ENCODE measurements at regions not wholly inside any gene's neighbourhood (a gene's known extent, or its start where the extent isn't known, plus 50 kb on each side); places are given as distances from the start of the nearest gene placed in this dataset.

DNA sequence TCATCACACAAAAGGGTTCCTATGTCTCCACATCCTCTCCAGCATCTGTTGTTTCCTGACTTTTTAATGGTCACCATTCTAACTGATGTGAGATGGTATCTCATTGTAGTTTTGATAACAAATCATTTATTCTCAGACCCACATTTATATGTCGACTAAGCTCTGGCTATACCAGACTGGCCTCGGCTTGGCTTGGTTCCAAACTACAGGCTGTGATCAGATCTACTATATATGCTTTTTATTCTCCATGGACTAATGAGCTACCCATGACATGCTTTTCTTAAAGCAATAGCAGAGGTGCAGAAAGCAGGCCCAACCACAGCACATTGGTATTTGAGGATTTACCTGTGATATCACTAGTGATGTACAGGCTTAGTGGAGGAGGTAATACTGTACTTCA lies 139.8 kb upstream of the PGR start:
- H3K9me1 ChIP-seq (ENCODE audit: control insufficient read depth, insufficient read depth, low read length), result no peaks in the 10 kb centered on the region
- no peak overlapping the region for H2AFZ ChIP-seq (ENCODE audit: low read depth, low read length)
- no peak overlapping the region for H3K4me2 ChIP-seq (ENCODE audit: insufficient read depth, low read length)
- POLR2A ChIA-PET, result no interaction called here
- H3K4me3 ChIP-seq, result no peak overlapping the region
- H3K9me3 ChIP-seq (replicated peaks; ENCODE audit: control insufficient read depth, insufficient read depth, low read depth, low read length), result no peaks in the 10 kb centered on the region
- no peaks in the 10 kb centered on the region for H3K79me2 ChIP-seq (ENCODE audit: control insufficient read depth, insufficient read depth, low read length)
- BruUV-seq (replicated peaks), result no TSS peak
- H3K27me3 ChIP-seq (ENCODE audit: control insufficient read depth in 2 of 2, insufficient read depth in 2 of 2, low read length in 2 of 2), result no peaks in the 10 kb centered on the region
- no peaks in the 10 kb centered on the region for H4K20me1 ChIP-seq (replicated peaks; ENCODE audit: control insufficient read depth, insufficient read depth, low read length)
- FAIRE-seq (no peak), DNase-seq (ENCODE audit: extremely low read depth in 1 of 4, low spot score in 3 of 4) (no peak), ATAC-seq (no peak)
- intact Hi-C loops (cut with micrococcal nuclease), result no loop called here
- in situ Hi-C loops (cut with MboI), result no loop called here
- WGBS (ENCODE audit: insufficient coverage, low coverage, missing lambda C conversion rate), result 9% methylated on average over 2 of the region's 2 CpGs
- H3K9ac ChIP-seq (ENCODE audit: insufficient read depth in 1 of 2, low read depth in 2 of 2, low read length in 2 of 2), result no peak overlapping the region
- H3K27ac ChIP-seq (ENCODE audit: extremely low read depth, low read depth, low read length), result no peak overlapping the region
- no peaks in the 10 kb centered on the region for H3K36me3 ChIP-seq (ENCODE audit: control insufficient read depth, insufficient read depth, low read length)
- CTCF ChIA-PET (ENCODE audit: low intra/inter-chr PET ratio), result no interaction called here
- TF ChIP-seq CBX3 (IDR thresholded peaks at IDR 0.05; ENCODE audit: borderline replicate concordance in 1 of 2, low read length in 2 of 2) (no peak), MTA1 (IDR thresholded peaks at IDR 0.05; ENCODE audit: borderline replicate concordance) (no peak)
- no peaks in the 10 kb centered on the region for H3K4me1 ChIP-seq (replicated peaks in 1 of 2; ENCODE audit: control insufficient read depth in 2 of 2, insufficient read depth in 2 of 2, low read length in 2 of 2)

DNA sequence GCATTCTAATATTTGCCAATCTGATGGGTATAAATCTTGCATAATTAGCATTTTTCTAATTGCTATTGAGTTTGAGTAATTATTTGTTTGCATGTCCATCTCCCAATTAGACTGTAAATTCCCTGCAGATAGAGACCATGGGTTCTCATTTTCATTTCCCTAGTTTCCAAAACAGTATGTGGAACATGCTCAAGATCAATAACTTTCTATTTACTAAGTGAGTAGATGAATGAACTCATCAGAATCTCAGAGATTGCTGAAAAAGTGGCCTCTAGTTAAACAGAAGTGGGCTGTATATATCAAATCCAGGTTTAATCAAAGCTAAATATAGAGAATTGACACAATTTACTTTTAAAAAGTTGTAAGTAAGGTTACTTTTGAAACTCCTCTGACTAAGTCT lies 138.0 kb upstream of the PGR start:
- no peaks in the 10 kb centered on the region for H4K20me1 ChIP-seq (replicated peaks; ENCODE audit: control insufficient read depth, insufficient read depth, low read length)
- H2AFZ ChIP-seq (ENCODE audit: low read depth, low read length), result no peak overlapping the region
- in situ Hi-C loops (cut with MboI) (no loop called here), intact Hi-C loops (cut with micrococcal nuclease) (no loop called here)
- H3K4me1 ChIP-seq (replicated peaks in 1 of 2; ENCODE audit: control insufficient read depth in 2 of 2, insufficient read depth in 2 of 2, low read length in 2 of 2), result no peaks in the 10 kb centered on the region
- H3K27me3 ChIP-seq (ENCODE audit: control insufficient read depth in 2 of 2, insufficient read depth in 2 of 2, low read length in 2 of 2), result no peaks in the 10 kb centered on the region
- no peaks in the 10 kb centered on the region for H3K9me3 ChIP-seq (replicated peaks; ENCODE audit: control insufficient read depth, insufficient read depth, low read depth, low read length)
- no peaks in the 10 kb centered on the region for H3K36me3 ChIP-seq (ENCODE audit: control insufficient read depth, insufficient read depth, low read length)
- H3K9me1 ChIP-seq (ENCODE audit: control insufficient read depth, insufficient read depth, low read length), result no peaks in the 10 kb centered on the region
- no peak overlapping the region for H3K9ac ChIP-seq (ENCODE audit: insufficient read depth in 1 of 2, low read depth in 2 of 2, low read length in 2 of 2)
- no peaks in the 10 kb centered on the region for H3K79me2 ChIP-seq (ENCODE audit: control insufficient read depth, insufficient read depth, low read length)
- BruUV-seq (replicated peaks), result no TSS peak
- H3K4me2 ChIP-seq (ENCODE audit: insufficient read depth, low read length), result no peak overlapping the region
- H3K4me3 ChIP-seq, result no peak overlapping the region
- H3K27ac ChIP-seq (ENCODE audit: extremely low read depth, low read depth, low read length), result no peak overlapping the region
- ChIA-PET POLR2A (no interaction called here), CTCF (ENCODE audit: low intra/inter-chr PET ratio) (no interaction called here)
- FAIRE-seq (no peak), ATAC-seq (no peak), DNase-seq (ENCODE audit: extremely low read depth in 1 of 4, low spot score in 3 of 4) (no peak)
- TF ChIP-seq TAF7 (tag; IDR thresholded peaks at IDR 0.05) (no peak), ASH1L (IDR thresholded peaks at IDR 0.05; ENCODE audit: borderline replicate concordance, low read depth, partially characterized antibody) (no peak), COPS2 (conservative IDR thresholded peaks at IDR 0.05) (no peak), PHF21A (IDR thresholded peaks at IDR 0.05; ENCODE audit: borderline replicate concordance, low read depth) (no peak), JUND (IDR thresholded peaks at IDR 0.05; ENCODE audit: borderline replicate concordance, low read depth, low read length) (no peak), JUND (tag; IDR thresholded peaks at IDR 0.05; ENCODE audit: borderline replicate concordance, low read depth, low read length) (no peak), ZNF699 (CRISPR knock-in tag; IDR thresholded peaks at IDR 0.05; ENCODE audit: insufficient replicate concordance) (no peak), PHB (CRISPR knock-in tag; IDR thresholded peaks at IDR 0.05) (no peak)
- TF ChIP-seq, protein P1, sequence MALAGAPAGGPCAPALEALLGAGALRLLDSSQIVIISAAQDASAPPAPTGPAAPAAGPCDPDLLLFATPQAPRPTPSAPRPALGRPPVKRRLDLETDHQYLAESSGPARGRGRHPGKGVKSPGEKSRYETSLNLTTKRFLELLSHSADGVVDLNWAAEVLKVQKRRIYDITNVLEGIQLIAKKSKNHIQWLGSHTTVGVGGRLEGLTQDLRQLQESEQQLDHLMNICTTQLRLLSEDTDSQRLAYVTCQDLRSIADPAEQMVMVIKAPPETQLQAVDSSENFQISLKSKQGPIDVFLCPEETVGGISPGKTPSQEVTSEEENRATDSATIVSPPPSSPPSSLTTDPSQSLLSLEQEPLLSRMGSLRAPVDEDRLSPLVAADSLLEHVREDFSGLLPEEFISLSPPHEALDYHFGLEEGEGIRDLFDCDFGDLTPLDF (CRISPR knock-in tag; IDR thresholded peaks at IDR 0.05), result no peak
- TF ChIP-seq, protein P2, sequence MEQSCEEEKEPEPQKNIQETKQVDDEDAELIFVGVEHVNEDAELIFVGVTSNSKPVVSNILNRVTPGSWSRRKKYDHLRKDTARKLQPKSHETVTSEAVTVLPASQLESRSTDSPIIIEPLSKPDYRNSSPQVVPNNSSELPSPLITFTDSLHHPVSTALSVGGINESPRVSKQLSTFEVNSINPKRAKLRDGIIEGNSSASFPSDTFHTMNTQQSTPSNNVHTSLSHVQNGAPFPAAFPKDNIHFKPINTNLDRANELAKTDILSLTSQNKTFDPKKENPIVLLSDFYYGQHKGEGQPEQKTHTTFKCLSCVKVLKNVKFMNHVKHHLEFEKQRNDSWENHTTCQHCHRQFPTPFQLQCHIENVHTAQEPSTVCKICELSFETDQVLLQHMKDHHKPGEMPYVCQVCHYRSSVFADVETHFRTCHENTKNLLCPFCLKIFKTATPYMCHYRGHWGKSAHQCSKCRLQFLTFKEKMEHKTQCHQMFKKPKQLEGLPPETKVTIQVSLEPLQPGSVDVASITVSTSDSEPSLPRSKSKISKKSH (CRISPR knock-in tag; IDR thresholded peaks at IDR 0.05), result no peak
- TF ChIP-seq, protein P3, sequence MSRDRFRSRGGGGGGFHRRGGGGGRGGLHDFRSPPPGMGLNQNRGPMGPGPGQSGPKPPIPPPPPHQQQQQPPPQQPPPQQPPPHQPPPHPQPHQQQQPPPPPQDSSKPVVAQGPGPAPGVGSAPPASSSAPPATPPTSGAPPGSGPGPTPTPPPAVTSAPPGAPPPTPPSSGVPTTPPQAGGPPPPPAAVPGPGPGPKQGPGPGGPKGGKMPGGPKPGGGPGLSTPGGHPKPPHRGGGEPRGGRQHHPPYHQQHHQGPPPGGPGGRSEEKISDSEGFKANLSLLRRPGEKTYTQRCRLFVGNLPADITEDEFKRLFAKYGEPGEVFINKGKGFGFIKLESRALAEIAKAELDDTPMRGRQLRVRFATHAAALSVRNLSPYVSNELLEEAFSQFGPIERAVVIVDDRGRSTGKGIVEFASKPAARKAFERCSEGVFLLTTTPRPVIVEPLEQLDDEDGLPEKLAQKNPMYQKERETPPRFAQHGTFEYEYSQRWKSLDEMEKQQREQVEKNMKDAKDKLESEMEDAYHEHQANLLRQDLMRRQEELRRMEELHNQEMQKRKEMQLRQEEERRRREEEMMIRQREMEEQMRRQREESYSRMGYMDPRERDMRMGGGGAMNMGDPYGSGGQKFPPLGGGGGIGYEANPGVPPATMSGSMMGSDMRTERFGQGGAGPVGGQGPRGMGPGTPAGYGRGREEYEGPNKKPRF (IDR thresholded peaks at IDR 0.05; ENCODE audit: low read depth, low read length), result no peak
